ENCODE measurements at regions not wholly inside any gene's neighbourhood (a gene's known extent, or its start where the extent isn't known, plus 50 kb on each side); places are given as distances from the start of the nearest gene placed in this dataset.
A peak's percentile ranks its signal among the peaks of the same experiment; 100 is the strongest.
"Not testable (repeated sequence)": the region's sequence is repeated elsewhere in the genome, so short reads cannot be mapped to it uniquely, and the experiment has no call there.

GRCh38 chr2:12618576-12618975 lies 98.2 kb upstream of the TRIB2 start:
- DNase-seq (ENCODE audit: low read depth), result no peak

- DNase-seq (ENCODE audit: low read depth), result peak; percentile 93
These were observed 96.8 kb upstream of the TRIB2 start for GRCh38 chr2:12619975-12620374.

GRCh38 chr2:12620759-12621158 lies 96.0 kb upstream of the TRIB2 start:
- no peak for DNase-seq (ENCODE audit: low read depth)

- DNase-seq (ENCODE audit: low read depth), result no peak
These were observed 93.7 kb upstream of the TRIB2 start for GRCh38 chr2:12623051-12623450.

- DNase-seq (ENCODE audit: low read depth), result no peak
These were observed 92.4 kb upstream of the TRIB2 start for GRCh38 chr2:12624384-12624783.

- DNase-seq (ENCODE audit: low read depth), result no peak
These were observed 91.7 kb upstream of the TRIB2 start for GRCh38 chr2:12624905-12625598.

- not testable (repeated sequence) for DNase-seq (ENCODE audit: low read depth)
These were observed 88.2 kb upstream of the TRIB2 start for GRCh38 chr2:12628541-12628940.

GRCh38 chr2:12636837-12637581 lies 79.7 kb upstream of the TRIB2 start:
- DNase-seq (ENCODE audit: low read depth), result no peak

GRCh38 chr2:12637754-12638153 lies 79.0 kb upstream of the TRIB2 start:
- DNase-seq (ENCODE audit: low read depth), result peak; percentile 42

GRCh38 chr2:12641441-12641840 lies 75.3 kb upstream of the TRIB2 start:
- DNase-seq (ENCODE audit: low read depth), result no peak

- DNase-seq (ENCODE audit: low read depth), result no peak
These were observed 74.4 kb upstream of the TRIB2 start for GRCh38 chr2:12642332-12642731.

GRCh38 chr2:12642859-12643258 lies 73.9 kb upstream of the TRIB2 start:
- no peak for DNase-seq (ENCODE audit: low read depth)

- no peak for DNase-seq (ENCODE audit: low read depth)
These were observed 66.9 kb upstream of the TRIB2 start for GRCh38 chr2:12649602-12650400.

- DNase-seq (ENCODE audit: low read depth), result no peak
These were observed 65.1 kb upstream of the TRIB2 start for GRCh38 chr2:12651641-12652040.

- no peak for DNase-seq (ENCODE audit: low read depth)
These were observed 64.0 kb upstream of the TRIB2 start for GRCh38 chr2:12652723-12653122.

- DNase-seq (ENCODE audit: low read depth), result peak; percentile 21
These were observed 59.2 kb upstream of the TRIB2 start for GRCh38 chr2:12657560-12657959.

- no peak for DNase-seq (ENCODE audit: low read depth)
These were observed 58.3 kb upstream of the TRIB2 start for GRCh38 chr2:12658310-12658945.

GRCh38 chr2:12661489-12661888 lies 55.2 kb upstream of the TRIB2 start:
- DNase-seq (ENCODE audit: low read depth), result no peak

- no peak for DNase-seq (ENCODE audit: low read depth)
These were observed 53.3 kb upstream of the TRIB2 start for GRCh38 chr2:12663306-12664037.

- DNase-seq (ENCODE audit: low read depth), result no peak
These were observed 51.4 kb upstream of the TRIB2 start for GRCh38 chr2:12665334-12665733.

GRCh38 chr2:12666445-12666844 lies 50.3 kb upstream of the TRIB2 start:
- DNase-seq (ENCODE audit: low read depth), result no peak

All from M059J (cell line).